Common myeloid progenitor, CD34-positive (primary cell): ENCODE measurements at regions not wholly inside any gene's neighbourhood (a gene's known extent, or its start where the extent isn't known, plus 50 kb on each side); places are given as distances from the start of the nearest gene placed in this dataset.
A peak's percentile ranks its signal among the peaks of the same experiment; 100 is the strongest.

Experiments
- CTCF ChIA-PET: fragments of 350-600 bp; sonication (Branson Sonifier 250); formaldehyde crosslinking; loops from one replicate; lab custom pipeline; 2021; ENCODE audit warnings: antibody characterized with exemption; lab: Charles Lee
- POLR2A ChIA-PET: fragments of 350-600 bp; sonication (Branson Sonifier 250); formaldehyde crosslinking; loops from one replicate; lab custom pipeline; 2021; ENCODE audit warnings: antibody characterized with exemption; lab: Charles Lee
- DNase-seq, 3 donors: peaks; one replicate each; pipeline versions ENCODE4 v3.0.0 to v3.0.0-alpha.2; 2013
- H3K27ac ChIP-seq, 2 experiments: 1 replicate in 1 of 2; 2 replicates in 1 of 2; pipeline ENCODE4 v1.7.0; 2013; ENCODE audit warnings: inconsistent platforms in 2 of 2, low read length in 2 of 2, mild to moderate bottlenecking in 2 of 2, low read depth in 1 of 2, moderate library complexity in 1 of 2; ENCODE audit not compliant: severe bottlenecking in 2 of 2, insufficient read depth in 1 of 2, poor library complexity in 1 of 2
- H3K27me3 ChIP-seq, 5 experiments: replicated peaks in 2 of 5; 1 replicate in 3 of 5; 2 replicates in 2 of 5; pipeline versions ENCODE4 v1.6.1 to v1.7.0; 2013; ENCODE audit warnings: low read length in 4 of 5, mild to moderate bottlenecking in 2 of 5, moderate library complexity in 2 of 5, inconsistent platforms in 1 of 5; ENCODE audit not compliant: insufficient read depth in 5 of 5, control insufficient read depth in 4 of 5
- H3K36me3 ChIP-seq, 4 experiments: 1 replicate in 2 of 4; 2 replicates in 2 of 4; pipeline versions ENCODE4 v1.6.1 to v1.7.0; 2013; ENCODE audit warnings: low read length in 3 of 4, control low read depth in 1 of 4, mild to moderate bottlenecking in 1 of 4; ENCODE audit not compliant: control insufficient read depth in 4 of 4, insufficient read depth in 4 of 4
- H3K4me1 ChIP-seq, 4 experiments: 1 replicate in 3 of 4; 2 replicates in 1 of 4; pipeline versions ENCODE4 v1.6.1 to v1.7.1; 2013; ENCODE audit warnings: low read length in 3 of 4, mild to moderate bottlenecking in 3 of 4, control low read depth in 1 of 4, inconsistent platforms in 1 of 4, moderate library complexity in 1 of 4; ENCODE audit not compliant: control insufficient read depth in 4 of 4, insufficient read depth in 4 of 4; ENCODE audit errors: control extremely low read depth in 1 of 4
- H3K4me3 ChIP-seq, 7 experiments: 1 replicate in 4 of 7; 2 replicates in 3 of 7; pipeline versions ENCODE4 v1.5.1 to v1.7.0; 2013; ENCODE audit warnings: mild to moderate bottlenecking in 7 of 7, low read length in 6 of 7, moderate library complexity in 6 of 7, inconsistent platforms in 2 of 7, low read depth in 2 of 7, control low read depth in 1 of 7; ENCODE audit not compliant: insufficient read depth in 4 of 7, control insufficient read depth in 1 of 7; ENCODE audit errors: extremely low read depth in 1 of 7
- H3K9me3 ChIP-seq, 5 experiments: 1 replicate in 4 of 5; 2 replicates in 1 of 5; pipeline versions ENCODE4 v1.6.1 to v1.7.1; 2013; ENCODE audit warnings: low read length in 4 of 5, mild to moderate bottlenecking in 2 of 5, inconsistent platforms in 1 of 5, low read depth in 1 of 5, moderate library complexity in 1 of 5; ENCODE audit not compliant: control insufficient read depth in 4 of 5, insufficient read depth in 2 of 5; ENCODE audit errors: control extremely low read depth in 1 of 5
- WGBS: methylation state at CpG from one replicate; pipeline ENCODE4 v1.1.5; 2013; ENCODE audit not compliant: insufficient coverage; 5-methylcytosine and 5-hydroxymethylcytosine counted together

GRCh38 chr2:65818873-65819451 is 386.6 kb upstream of the SPRED2 start:
- Histone ChIP-seq H3K27ac (peak overlapping the region in 1 of 2 experiments; percentile 15), H3K27me3 (peaks cover 0 to 2% (median 0%) of the 10 kb centered on the region in 5 experiments), H3K4me1 (no peaks in the 10 kb centered on the region), H3K36me3 (no peaks in the 10 kb centered on the region), H3K9me3 (no peaks in the 10 kb centered on the region), H3K4me3 (no peak overlapping the region)
- CTCF ChIA-PET: no interaction called here
- peak in 1 of 3 donors; percentile 0 for DNase-seq
- POLR2A ChIA-PET: no interaction called here
- WGBS: 88% methylated on average over 2 of the region's 3 CpGs

- ChIA-PET POLR2A (no interaction called here), CTCF (no interaction called here)
- H3K4me3 ChIP-seq: no peak overlapping the region
- H3K27me3 ChIP-seq: peaks cover 0 to 2% (median 0%) of the 10 kb centered on the region in 5 experiments
- peaks cover 0 to 2% (median 0%) of the 10 kb centered on the region in 5 experiments for H3K9me3 ChIP-seq
- no peak overlapping the region for H3K27ac ChIP-seq
- WGBS: no CpG with 5 or more reads among the region's 2 CpGs
- no peak for DNase-seq
- H3K36me3 ChIP-seq: no peaks in the 10 kb centered on the region
- no peaks in the 10 kb centered on the region for H3K4me1 ChIP-seq
Measured at GRCh38 chr2:65813631-65814173, 381.3 kb upstream of the SPRED2 start.

- POLR2A ChIA-PET: no interaction called here
- H3K27me3 ChIP-seq: no peaks in the 10 kb centered on the region
- no peaks in the 10 kb centered on the region for H3K4me1 ChIP-seq
- no peak for DNase-seq
- no peak overlapping the region for H3K27ac ChIP-seq
- peaks cover 0 to 6% (median 0%) of the 10 kb centered on the region in 5 experiments for H3K9me3 ChIP-seq
- CTCF ChIA-PET: interaction anchor here (0.6 kb wide), 1 partner anchor 187 kb away, joined by 3 read pairs; no protein-coding TSS in a partner anchor
- H3K36me3 ChIP-seq: no peaks in the 10 kb centered on the region
- WGBS: 100% methylated on average over 3 of the region's 3 CpGs
- no peak overlapping the region for H3K4me3 ChIP-seq
Measured at GRCh38 chr2:65812887-65813286, 380.5 kb upstream of the SPRED2 start.

DNA sequence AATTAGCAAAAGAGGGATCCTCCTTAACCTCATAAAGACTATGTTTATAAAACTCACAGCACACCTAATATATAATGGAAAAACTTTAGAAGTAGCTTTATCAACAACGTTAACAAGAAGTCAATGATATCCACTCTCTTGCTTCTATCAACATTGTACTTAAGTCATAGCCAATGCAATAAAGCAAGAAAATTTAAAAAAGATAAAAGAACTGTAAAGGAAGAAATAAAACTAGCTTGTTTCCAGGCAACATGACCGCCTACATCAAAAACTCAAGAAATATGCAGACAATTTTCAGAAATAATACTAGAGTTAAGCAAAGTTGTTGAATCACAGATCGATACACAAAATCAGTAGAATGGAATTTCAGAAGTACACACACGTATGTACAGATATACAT is 375.5 kb upstream of the SPRED2 start:
- WGBS: no CpG with 5 or more reads among the region's 4 CpGs
- no peaks in the 10 kb centered on the region for H3K4me1 ChIP-seq

DNA sequence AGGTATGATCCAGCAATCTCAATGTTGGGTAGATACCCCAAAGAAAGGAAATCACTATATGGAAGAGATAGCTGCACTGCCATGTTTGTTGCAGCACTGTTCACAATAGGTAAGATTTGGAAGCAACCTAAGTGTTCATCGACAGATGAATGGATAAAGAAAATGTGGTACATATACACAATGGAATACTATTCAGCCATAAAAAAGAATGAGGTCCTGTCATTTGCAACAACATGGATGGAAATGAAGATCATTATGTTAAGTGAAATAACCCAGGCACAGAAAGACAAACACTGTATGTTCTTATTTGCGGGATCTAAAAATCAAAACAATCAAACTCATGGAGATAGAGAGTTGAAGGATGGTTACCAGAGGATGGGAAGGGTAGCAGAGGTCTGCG is 372.4 kb upstream of the SPRED2 start:
- H3K9me3 ChIP-seq: peaks cover 0 to 6% (median 0%) of the 10 kb centered on the region in 5 experiments
- no peaks in the 10 kb centered on the region for H3K4me1 ChIP-seq
- POLR2A ChIA-PET: no interaction called here
- peaks cover 0 to 4% (median 0%) of the 10 kb centered on the region in 5 experiments for H3K27me3 ChIP-seq
- H3K27ac ChIP-seq: no peak overlapping the region
- no peak overlapping the region for H3K4me3 ChIP-seq
- DNase-seq: no peak
- no peaks in the 10 kb centered on the region for H3K36me3 ChIP-seq
- CTCF ChIA-PET: no interaction called here
- no CpG with 5 or more reads among the region's 3 CpGs for WGBS

More for the DNA sequence above, 375.5 kb upstream of the SPRED2 start:
- Histone ChIP-seq H3K36me3 (no peaks in the 10 kb centered on the region), H3K9me3 (peaks cover 0 to 8% (median 0%) of the 10 kb centered on the region in 5 experiments), H3K27me3 (peaks cover 0 to 4% (median 0%) of the 10 kb centered on the region in 5 experiments), H3K27ac (no peak overlapping the region), H3K4me3 (no peak overlapping the region)
- CTCF ChIA-PET: no interaction called here
- DNase-seq: no peak
- POLR2A ChIA-PET: no interaction called here

- Histone ChIP-seq H3K27me3 (peaks cover 0 to 4% (median 0%) of the 10 kb centered on the region in 5 experiments), H3K4me1 (no peaks in the 10 kb centered on the region), H3K9me3 (peaks cover 0 to under 1% (median 0%) of the 10 kb centered on the region in 5 experiments), H3K4me3 (no peak overlapping the region), H3K36me3 (no peaks in the 10 kb centered on the region), H3K27ac (no peak overlapping the region)
- ChIA-PET CTCF (no interaction called here), POLR2A (no interaction called here)
- DNase-seq: no peak
- 80% methylated on average over 5 of the region's 6 CpGs for WGBS
Measured at GRCh38 chr2:65802298-65802942, 370.0 kb upstream of the SPRED2 start.

GRCh38 chr2:65800998-65801397 is 368.6 kb upstream of the SPRED2 start:
- H3K27ac ChIP-seq: no peak overlapping the region
- no peak for DNase-seq
- POLR2A ChIA-PET: no interaction called here
- WGBS: no CpG with 5 or more reads among the region's 1 CpG
- no peaks in the 10 kb centered on the region for H3K4me1 ChIP-seq
- H3K9me3 ChIP-seq: no peaks in the 10 kb centered on the region
- H3K27me3 ChIP-seq: peaks cover 0 to 4% (median 0%) of the 10 kb centered on the region in 5 experiments
- CTCF ChIA-PET: no interaction called here
- H3K4me3 ChIP-seq: no peak overlapping the region
- H3K36me3 ChIP-seq: no peaks in the 10 kb centered on the region
